K562 (cell line): ENCODE measurements at regions not wholly inside any gene's neighbourhood (a gene's known extent, or its start where the extent isn't known, plus 50 kb on each side); places are given as distances from the start of the nearest gene placed in this dataset.

Source experiments
- ESRRA ChIP-seq: fragments of 450-650 bp; IDR thresholded peaks from 2 replicates; pipeline ENCODE4 v1.6.1; 2014; ENCODE audit warnings: low read depth, mild to moderate bottlenecking, moderate library complexity, borderline replicate concordance
- POLR2A ChIP-seq: fragments of 450-650 bp; conservative IDR thresholded peaks from 2 replicates; pipeline ENCODE4 v1.6.1; 2016
- TF ChIP-seq, protein P1 (sequence below): sonication (generic); formaldehyde crosslinking; IDR thresholded peaks from 2 replicates; pipeline ENCODE4 v1.8.1; 2023; ENCODE audit warnings: missing genetic modification reagents, mild to moderate bottlenecking, borderline replicate concordance
- TF ChIP-seq, protein P2 (sequence below), 3 experiments: IDR thresholded peaks in 2 of 3; conservative IDR thresholded peaks in 1 of 3; 2 replicates each; pipeline ENCODE4 v1.5.1; 2011 to 2012; ENCODE audit warnings: low read length in 3 of 3, mild to moderate bottlenecking in 3 of 3, control low read depth in 2 of 3, improper control_type of control experiment in 1 of 3, inconsistent platforms in 1 of 3, low read depth in 1 of 3, mixed read lengths in 1 of 3, moderate library complexity in 1 of 3; ENCODE audit not compliant: insufficient read depth in 2 of 3

DNA sequence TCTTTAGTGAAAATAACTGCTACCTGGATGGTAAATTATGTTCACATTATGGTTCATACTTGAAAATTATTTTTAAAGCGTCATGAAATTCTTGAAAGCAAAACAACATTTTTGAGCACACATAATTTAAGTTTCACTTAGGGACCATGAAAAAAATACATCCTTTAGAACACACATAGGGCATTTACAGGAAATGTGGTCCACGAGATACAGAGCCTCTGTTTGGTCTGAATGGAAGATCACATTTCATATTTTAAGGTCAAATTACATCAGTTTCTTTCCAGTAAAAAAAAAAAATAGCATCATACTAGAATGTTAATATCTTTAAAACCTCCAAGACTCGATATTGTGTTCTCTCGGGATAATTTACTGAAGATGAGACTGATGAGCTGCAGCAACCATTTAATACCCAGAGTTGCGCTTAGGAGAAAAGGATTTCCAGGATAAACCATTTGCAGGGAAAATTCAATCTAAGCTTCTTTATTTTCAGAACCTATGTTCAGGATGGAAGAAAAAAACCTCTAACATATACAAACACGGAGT lies 720.7 kb downstream of the DIAPH3 start:
- TF ChIP-seq, protein P1, sequence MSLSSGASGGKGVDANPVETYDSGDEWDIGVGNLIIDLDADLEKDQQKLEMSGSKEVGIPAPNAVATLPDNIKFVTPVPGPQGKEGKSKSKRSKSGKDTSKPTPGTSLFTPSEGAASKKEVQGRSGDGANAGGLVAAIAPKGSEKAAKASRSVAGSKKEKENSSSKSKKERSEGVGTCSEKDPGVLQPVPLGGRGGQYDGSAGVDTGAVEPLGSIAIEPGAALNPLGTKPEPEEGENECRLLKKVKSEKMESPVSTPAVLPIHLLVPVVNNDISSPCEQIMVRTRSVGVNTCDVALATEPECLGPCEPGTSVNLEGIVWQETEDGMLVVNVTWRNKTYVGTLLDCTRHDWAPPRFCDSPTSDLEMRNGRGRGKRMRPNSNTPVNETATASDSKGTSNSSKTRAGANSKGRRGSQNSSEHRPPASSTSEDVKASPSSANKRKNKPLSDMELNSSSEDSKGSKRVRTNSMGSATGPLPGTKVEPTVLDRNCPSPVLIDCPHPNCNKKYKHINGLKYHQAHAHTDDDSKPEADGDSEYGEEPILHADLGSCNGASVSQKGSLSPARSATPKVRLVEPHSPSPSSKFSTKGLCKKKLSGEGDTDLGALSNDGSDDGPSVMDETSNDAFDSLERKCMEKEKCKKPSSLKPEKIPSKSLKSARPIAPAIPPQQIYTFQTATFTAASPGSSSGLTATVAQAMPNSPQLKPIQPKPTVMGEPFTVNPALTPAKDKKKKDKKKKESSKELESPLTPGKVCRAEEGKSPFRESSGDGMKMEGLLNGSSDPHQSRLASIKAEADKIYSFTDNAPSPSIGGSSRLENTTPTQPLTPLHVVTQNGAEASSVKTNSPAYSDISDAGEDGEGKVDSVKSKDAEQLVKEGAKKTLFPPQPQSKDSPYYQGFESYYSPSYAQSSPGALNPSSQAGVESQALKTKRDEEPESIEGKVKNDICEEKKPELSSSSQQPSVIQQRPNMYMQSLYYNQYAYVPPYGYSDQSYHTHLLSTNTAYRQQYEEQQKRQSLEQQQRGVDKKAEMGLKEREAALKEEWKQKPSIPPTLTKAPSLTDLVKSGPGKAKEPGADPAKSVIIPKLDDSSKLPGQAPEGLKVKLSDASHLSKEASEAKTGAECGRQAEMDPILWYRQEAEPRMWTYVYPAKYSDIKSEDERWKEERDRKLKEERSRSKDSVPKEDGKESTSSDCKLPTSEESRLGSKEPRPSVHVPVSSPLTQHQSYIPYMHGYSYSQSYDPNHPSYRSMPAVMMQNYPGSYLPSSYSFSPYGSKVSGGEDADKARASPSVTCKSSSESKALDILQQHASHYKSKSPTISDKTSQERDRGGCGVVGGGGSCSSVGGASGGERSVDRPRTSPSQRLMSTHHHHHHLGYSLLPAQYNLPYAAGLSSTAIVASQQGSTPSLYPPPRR: no peak
- TF ChIP-seq ESRRA (no peak), POLR2A (no peak)
- TF ChIP-seq, protein P2, sequence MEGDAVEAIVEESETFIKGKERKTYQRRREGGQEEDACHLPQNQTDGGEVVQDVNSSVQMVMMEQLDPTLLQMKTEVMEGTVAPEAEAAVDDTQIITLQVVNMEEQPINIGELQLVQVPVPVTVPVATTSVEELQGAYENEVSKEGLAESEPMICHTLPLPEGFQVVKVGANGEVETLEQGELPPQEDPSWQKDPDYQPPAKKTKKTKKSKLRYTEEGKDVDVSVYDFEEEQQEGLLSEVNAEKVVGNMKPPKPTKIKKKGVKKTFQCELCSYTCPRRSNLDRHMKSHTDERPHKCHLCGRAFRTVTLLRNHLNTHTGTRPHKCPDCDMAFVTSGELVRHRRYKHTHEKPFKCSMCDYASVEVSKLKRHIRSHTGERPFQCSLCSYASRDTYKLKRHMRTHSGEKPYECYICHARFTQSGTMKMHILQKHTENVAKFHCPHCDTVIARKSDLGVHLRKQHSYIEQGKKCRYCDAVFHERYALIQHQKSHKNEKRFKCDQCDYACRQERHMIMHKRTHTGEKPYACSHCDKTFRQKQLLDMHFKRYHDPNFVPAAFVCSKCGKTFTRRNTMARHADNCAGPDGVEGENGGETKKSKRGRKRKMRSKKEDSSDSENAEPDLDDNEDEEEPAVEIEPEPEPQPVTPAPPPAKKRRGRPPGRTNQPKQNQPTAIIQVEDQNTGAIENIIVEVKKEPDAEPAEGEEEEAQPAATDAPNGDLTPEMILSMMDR (IDR thresholded peaks at IDR 0.05 in 2 of 3, conservative IDR thresholded peaks at IDR 0.05 in 1 of 3; ENCODE audit: insufficient read depth in 2 of 3, low read depth in 1 of 3, low read length in 3 of 3): no peak
